Gastroesophageal sphincter (tissue), 4 donors: ENCODE measurements at regions not wholly inside any gene's neighbourhood (a gene's known extent, or its start where the extent isn't known, plus 50 kb on each side); places are given as distances from the start of the nearest gene placed in this dataset.

Source experiments
- ATAC-seq: fragments of 150-250 bp; one replicate; pipeline ENCODE4 v1.9.1; 2016; ENCODE audit warnings: mild to moderate bottlenecking, moderate library complexity
- H3K27ac ChIP-seq, 4 donors: fragments of 200-600 bp; sonication (generic) in 3 of 4; 1 replicate in 3 of 4; 2 replicates in 1 of 4; pipeline ENCODE4 v1.5.1; 2016 to 2019
- H3K27me3 ChIP-seq: fragments of 200-600 bp; sonication (generic); one replicate; pipeline ENCODE4 v1.5.1; 2019
- H3K36me3 ChIP-seq, 2 donors: fragments of 200-600 bp; sonication (generic); one replicate each; pipeline ENCODE4 v1.5.1; 2019; ENCODE audit warnings: control low read depth in 1 of 2
- H3K4me1 ChIP-seq, 3 donors: fragments of 200-600 bp; sonication (generic); 1 replicate in 2 of 3; 2 replicates in 1 of 3; pipeline ENCODE4 v1.5.1; 2016 to 2019; ENCODE audit warnings: control low read depth in 2 of 3
- H3K4me3 ChIP-seq, 2 donors: fragments of 200-600 bp; sonication (generic); one replicate each; pipeline ENCODE4 v1.5.1; 2019; ENCODE audit warnings: mild to moderate bottlenecking in 1 of 2, moderate library complexity in 1 of 2
- H3K9me3 ChIP-seq, 3 donors: fragments of 200-600 bp; sonication (generic); one replicate each; pipeline ENCODE4 v1.5.1; 2017 to 2019; ENCODE audit warnings: control low read depth in 2 of 3
- CTCF ChIP-seq, 4 experiments: fragments of 200-600 bp in 2 of 4; fragments of 450-650 bp in 2 of 4; sonication (generic) in 1 of 4; IDR thresholded peaks; one replicate each; pipeline ENCODE4 v1.5.1; 2017 to 2019; ENCODE audit warnings: antibody characterized with exemption in 4 of 4, mild to moderate bottlenecking in 2 of 4, moderate library complexity in 2 of 4
- EP300 ChIP-seq: sonication (generic); formaldehyde crosslinking; IDR thresholded peaks from one replicate; pipeline ENCODE4 v1.6.1; 2017; ENCODE audit warnings: antibody characterized with exemption, mild to moderate bottlenecking
- POLR2A ChIP-seq, 2 donors: fragments of 450-650 bp; IDR thresholded peaks; one replicate each; pipeline ENCODE4 v1.6.1; 2017; ENCODE audit warnings: antibody characterized with exemption in 2 of 2, mild to moderate bottlenecking in 2 of 2, moderate library complexity in 1 of 2
- POLR2AphosphoS5 ChIP-seq: sonication (generic); formaldehyde crosslinking; IDR thresholded peaks from one replicate; pipeline ENCODE4 v1.6.1; 2017; ENCODE audit warnings: antibody characterized with exemption
- WGBS, 2 donors: methylation state at CpG; one replicate each; pipeline ENCODE4 v1.1.5; 2018; ENCODE audit warnings: low coverage in 1 of 2; 5-methylcytosine and 5-hydroxymethylcytosine counted together

- Histone ChIP-seq H3K9me3 (no peaks in the 10 kb centered on the region), H3K4me1 (peaks cover 0 to 9% (median 0%) of the 10 kb centered on the region in 3 donors), H3K4me3 (no peak overlapping the region), H3K27me3 (peaks cover 58% of the 10 kb centered on the region), H3K27ac (no peak overlapping the region), H3K36me3 (no peaks in the 10 kb centered on the region)
- 28 to 33% methylated on average over 5 to 16 of the region's 17 CpGs for WGBS, 2 donors
- ATAC-seq = no peak
- TF ChIP-seq POLR2A (IDR thresholded peaks at IDR 0.05) = no peak
- no peak for TF ChIP-seq POLR2AphosphoS5
- TF ChIP-seq EP300 = no peak
- no peak for TF ChIP-seq CTCF (IDR thresholded peaks at IDR 0.05)
Observed at GRCh38 chr22:47564651-47565434, 802.4 kb downstream of the TBC1D22A start.

- Histone ChIP-seq H3K27me3 (peaks cover 64% of the 10 kb centered on the region), H3K9me3 (no peaks in the 10 kb centered on the region), H3K4me3 (no peak overlapping the region), H3K4me1 (peaks cover 0 to 9% (median 0%) of the 10 kb centered on the region in 3 donors), H3K36me3 (no peaks in the 10 kb centered on the region), H3K27ac (no peak overlapping the region)
- ATAC-seq = no peak
- WGBS, 2 donors = 45% methylated on average over 2 of the region's 12 CpGs; no CpG with 5 or more reads in 1 of the 2 donors
- no peak for TF ChIP-seq POLR2A (IDR thresholded peaks at IDR 0.05)
- no peak for TF ChIP-seq EP300
- no peak for TF ChIP-seq CTCF (IDR thresholded peaks at IDR 0.05)
Observed at GRCh38 chr22:47564158-47564450, 801.7 kb downstream of the TBC1D22A start.

GRCh38 chr22:47563406-47564157, 801.1 kb downstream of the TBC1D22A start:
- 82 to 86% methylated on average over 7 to 13 of the region's 21 CpGs for WGBS, 2 donors
- H3K4me3 ChIP-seq = no peak overlapping the region
- H3K27me3 ChIP-seq = peaks cover 69% of the 10 kb centered on the region
- TF ChIP-seq EP300 (no peak), CTCF (IDR thresholded peaks at IDR 0.05) (no peak), POLR2AphosphoS5 (no peak), POLR2A (IDR thresholded peaks at IDR 0.05) (no peak)
- H3K4me1 ChIP-seq = peaks cover 0 to 9% (median 0%) of the 10 kb centered on the region in 3 donors
- no peaks in the 10 kb centered on the region for H3K36me3 ChIP-seq
- H3K9me3 ChIP-seq = no peaks in the 10 kb centered on the region
- ATAC-seq = no peak
- no peak overlapping the region for H3K27ac ChIP-seq

GRCh38 chr22:47561766-47562165, 799.3 kb downstream of the TBC1D22A start:
- Histone ChIP-seq H3K27me3 (peaks cover 64% of the 10 kb centered on the region), H3K36me3 (no peaks in the 10 kb centered on the region), H3K4me1 (peaks cover 0 to 9% (median 0%) of the 10 kb centered on the region in 3 donors), H3K9me3 (no peaks in the 10 kb centered on the region), H3K4me3 (no peak overlapping the region), H3K27ac (no peak overlapping the region)
- ATAC-seq = no peak
- 50 to 56% methylated on average over 1 to 5 of the region's 5 CpGs for WGBS, 2 donors
- TF ChIP-seq CTCF (IDR thresholded peaks at IDR 0.05) = no peak
- no peak for TF ChIP-seq POLR2A (IDR thresholded peaks at IDR 0.05)
- no peak for TF ChIP-seq POLR2AphosphoS5
- no peak for TF ChIP-seq EP300
